Daoy (cell line): ENCODE measurements at regions not wholly inside any gene's neighbourhood (a gene's known extent, or its start where the extent isn't known, plus 50 kb on each side); places are given as distances from the start of the nearest gene placed in this dataset.
A peak's percentile ranks its signal among the peaks of the same experiment; 100 is the strongest.
"Not testable (repeated sequence)": the region's sequence is repeated elsewhere in the genome, so short reads cannot be mapped to it uniquely, and the experiment has no call there.

Source experiments
- DNase-seq: peaks from one replicate; pipeline ENCODE4 v3.0.0-alpha.2; 2015; ENCODE audit warnings: low read depth

DNA sequence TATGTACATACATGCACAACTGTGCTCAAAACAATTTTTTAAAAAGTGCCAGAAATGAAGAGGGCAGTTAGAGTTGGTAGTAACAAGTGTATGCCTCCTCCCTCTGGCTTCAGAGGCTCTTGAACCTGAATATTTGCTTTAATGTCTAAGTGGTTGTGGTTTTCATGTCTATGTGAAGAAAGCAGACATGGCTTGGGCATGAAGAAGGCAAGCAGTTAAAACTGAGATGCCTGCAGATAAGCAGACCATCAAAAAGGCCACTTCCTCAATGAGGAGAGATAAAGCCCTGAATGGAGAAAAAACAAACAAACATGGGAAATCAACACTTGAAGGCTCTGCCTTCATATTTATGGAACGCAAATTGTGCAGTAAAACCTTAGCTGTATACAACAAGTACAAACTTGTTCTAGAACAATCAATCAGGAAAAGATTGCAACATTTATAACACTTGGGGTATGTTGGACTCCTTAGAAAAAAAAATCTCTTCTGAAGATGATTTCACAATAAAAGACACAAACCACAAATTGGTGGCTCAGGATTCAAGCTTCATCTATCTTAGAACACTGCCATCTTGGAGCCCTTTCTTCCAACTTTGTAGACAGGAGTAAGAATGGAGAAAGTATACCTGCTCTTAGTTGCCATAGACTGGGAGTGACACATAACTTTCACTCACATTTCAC is 52.7 kb upstream of the PLA2G4A start:
- DNase-seq = peak; percentile 36

DNA sequence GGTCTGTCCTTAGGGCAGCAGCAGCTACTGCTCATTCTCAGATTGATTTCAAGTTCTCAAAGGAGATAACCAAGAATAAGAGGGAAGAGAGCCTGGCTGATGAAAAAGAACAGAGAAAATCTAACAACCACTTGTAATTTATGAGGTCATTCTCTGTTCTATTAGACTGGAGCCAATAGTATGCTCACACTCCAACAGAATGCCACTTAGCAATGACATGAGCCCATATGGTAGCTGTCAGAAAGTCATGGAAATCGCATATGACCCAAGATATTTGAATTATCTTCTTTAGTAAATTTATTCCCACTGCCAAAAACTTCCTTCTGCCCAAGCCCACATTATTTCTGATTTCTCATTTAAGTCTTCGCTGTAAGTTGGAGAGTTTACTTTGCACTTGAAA is 53.7 kb upstream of the PLA2G4A start:
- DNase-seq = no peak

DNA sequence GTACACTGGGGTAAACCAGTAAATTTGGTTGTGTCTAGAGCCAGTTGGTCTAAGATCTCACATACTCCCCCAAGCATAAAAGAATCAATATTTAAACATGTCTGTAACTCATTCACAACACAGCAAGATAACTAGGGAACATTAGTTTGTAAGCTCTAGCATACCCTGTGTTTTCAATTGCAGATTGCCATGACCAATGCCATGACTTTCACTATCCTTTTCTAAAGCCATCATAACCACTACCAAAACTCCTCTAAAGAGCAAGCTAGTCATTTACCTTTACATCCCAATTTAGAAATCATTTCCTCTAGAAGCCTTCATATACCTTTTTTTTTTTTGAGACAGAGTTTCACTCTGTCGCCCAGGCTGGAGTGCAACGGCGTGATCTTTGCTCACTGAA is 56.5 kb upstream of the PLA2G4A start:
- no peak for DNase-seq

DNA sequence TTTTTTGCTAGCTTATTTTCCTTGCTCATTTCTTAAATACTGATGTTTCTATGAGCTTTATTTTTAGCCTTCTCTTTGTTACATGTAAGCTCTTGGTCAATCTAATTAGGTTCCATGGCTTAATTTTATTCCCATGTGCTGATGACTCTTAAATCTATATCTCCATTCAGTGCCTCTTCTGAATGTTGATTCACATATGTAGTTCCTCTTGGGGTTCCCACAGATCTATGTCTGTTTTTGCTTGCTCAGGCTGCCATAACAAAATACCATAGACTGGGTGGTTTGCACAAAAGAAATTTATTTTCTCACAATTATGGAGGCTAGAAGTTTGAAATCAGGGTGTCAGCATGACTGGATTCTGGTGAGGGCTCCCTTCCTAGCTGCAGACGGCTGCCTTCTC is 58.3 kb upstream of the PLA2G4A start:
- no peak for DNase-seq

DNA sequence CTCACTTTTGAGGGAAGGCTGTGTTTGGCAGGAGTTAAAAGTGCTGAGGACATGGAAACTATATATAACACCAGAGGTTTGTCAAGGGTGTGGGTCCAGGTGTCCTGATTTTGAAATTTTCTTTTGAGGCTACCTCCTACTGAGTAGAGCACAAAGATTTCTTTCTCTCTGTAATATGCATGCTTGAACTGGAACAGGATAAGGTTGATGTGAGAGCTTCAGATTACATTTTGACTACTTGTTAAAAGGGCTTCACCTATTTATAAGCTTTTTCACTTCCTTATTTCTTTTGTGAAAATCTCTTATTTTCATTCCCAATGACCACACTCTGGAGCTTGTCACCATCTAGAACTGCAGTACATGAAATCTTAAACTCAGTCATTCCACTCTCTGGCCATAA is 59.8 kb upstream of the PLA2G4A start:
- no peak for DNase-seq

DNA sequence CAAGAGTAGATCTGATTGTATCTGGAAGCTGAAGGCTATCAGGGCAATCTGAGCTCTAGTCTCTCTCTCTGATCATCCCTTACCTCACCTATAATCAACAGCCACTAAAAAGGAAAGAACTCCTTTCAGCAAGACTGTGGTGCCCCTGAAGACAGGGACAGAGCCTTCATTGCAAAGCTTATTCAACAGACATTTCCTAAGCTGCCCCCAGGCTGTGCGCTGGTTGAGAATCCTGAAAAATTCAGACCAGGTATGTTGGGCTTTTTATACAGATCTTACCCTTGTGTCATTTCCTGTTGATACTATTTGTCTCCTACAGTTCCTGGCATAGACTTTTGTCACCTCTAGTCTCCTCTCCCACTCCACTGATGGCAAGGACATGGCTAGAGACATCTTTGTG is 63.3 kb upstream of the PLA2G4A start:
- DNase-seq = no peak

DNA sequence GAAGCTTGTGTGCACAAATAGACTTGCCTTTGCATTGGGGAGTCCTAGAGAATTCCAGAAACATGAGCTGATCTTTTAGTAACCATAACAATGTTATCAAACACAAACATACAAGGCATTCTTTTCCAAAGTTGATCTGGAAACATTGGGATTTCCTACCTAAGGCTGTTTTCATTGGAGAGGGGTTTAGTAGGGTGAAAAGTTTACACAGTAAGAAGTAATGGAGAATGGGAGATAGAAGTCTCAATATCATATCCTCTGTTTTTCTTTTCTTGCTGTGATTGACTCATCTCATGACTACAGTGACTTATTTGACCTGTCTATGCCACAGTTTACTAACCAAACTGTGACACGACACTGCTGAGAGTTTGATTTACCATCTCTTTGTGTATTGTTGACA is 65.6 kb upstream of the PLA2G4A start:
- DNase-seq = peak; percentile 70

DNA sequence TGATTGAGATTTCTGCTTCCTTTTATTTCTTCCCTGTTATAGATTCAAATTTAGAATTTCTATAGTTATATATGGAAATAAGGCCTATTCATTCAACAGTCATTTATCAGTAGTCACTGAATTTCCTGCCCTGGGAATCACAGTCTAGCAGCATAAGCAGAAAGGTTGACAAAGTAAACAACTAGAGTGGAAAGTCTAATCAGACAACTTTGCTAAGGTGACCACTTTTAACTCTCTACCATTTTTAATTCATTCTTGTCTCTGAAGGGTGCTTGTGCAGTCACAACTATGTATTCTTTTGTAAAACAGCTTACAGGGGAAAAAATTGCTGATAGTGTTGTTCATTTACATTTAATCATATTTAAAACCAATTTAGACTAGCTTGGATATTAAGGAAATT is 66.1 kb upstream of the PLA2G4A start:
- DNase-seq = no peak

DNA sequence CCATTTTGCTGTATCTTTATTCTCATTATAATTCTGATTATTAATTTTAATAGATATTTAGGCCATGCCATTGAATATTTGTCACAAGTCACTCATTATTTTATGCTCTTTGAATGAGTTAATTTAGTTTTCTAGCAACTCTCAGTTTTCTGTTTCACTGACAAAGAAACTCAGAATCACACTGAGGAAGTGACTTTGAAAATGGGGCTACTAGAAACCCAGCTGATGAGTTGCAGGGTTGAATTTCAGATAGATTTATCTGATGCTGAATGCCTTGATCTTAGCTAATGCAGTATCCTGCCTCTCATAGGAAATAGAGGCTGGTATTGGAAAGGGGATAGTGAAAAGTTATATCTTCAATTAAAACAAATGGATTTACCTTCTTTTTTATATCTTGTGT is 67.4 kb upstream of the PLA2G4A start:
- no peak for DNase-seq

DNA sequence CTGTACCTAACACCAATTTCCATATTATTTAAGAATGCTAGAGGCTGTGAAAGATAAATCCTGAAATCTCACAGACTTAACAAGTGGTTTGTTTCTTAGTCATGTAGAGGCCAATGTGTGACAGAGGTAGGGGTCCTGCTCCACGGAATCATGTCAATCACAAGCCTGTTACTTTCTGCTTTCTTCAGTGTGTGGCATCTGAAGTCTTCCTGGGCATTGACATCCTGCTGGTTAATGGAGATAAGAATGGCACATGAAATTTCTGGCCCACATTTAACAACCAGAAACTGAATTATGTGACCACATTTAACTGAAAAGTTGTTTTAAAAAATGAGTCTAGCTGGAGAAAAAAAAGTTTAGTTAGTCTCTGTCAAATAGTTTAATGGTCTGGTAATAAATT is 68.3 kb upstream of the PLA2G4A start:
- DNase-seq = no peak

DNA sequence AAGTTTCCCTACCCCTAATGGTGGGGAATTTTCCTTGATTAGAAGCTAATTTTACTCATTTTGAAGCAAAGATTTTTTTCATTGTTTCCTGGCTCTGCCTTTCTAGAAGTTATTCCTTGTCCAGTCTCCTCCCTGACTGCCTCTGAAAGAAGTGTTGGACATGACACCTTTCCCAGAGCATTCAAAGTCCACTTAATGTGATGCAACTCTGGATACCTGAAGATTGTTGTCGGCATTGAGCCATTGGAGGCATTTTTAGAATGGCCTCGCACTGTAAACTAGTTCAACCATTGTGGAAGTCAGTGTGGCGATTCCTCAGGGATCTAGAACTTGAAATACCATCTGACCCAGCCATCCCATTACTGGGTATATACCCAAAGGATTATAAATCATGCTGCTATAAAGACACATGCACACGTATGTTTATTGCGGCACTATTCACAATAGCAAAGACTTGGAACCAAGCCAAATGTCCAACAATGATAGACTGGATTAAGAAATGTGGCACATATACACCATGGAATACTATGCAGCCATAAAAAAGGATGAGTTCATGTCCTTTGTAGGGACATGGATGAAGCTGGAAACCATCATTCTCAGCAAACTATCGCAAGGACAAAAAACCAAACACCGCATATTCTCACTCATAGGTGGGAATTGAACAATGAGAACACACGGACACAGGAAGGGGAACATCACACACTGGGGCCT is 69.7 kb upstream of the PLA2G4A start:
- DNase-seq = not testable (repeated sequence)

DNA sequence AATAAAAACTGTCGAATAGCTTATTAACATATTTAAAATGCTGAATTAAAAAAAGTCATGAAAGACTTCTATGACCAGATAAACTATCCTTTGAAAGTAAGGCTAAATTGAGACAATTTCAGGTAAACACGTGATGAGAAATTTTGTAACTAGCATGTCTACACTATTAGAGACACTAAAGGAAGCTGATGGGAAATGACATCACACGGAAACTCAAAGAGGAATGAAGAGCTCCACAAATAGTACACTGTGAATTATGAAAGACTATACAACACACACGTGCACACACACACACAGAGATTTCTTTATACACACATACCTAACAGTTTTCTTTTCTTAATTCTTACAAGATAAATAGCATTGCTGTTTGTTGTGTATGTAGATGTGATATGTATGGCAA is 70.9 kb upstream of the PLA2G4A start:
- DNase-seq = no peak

DNA sequence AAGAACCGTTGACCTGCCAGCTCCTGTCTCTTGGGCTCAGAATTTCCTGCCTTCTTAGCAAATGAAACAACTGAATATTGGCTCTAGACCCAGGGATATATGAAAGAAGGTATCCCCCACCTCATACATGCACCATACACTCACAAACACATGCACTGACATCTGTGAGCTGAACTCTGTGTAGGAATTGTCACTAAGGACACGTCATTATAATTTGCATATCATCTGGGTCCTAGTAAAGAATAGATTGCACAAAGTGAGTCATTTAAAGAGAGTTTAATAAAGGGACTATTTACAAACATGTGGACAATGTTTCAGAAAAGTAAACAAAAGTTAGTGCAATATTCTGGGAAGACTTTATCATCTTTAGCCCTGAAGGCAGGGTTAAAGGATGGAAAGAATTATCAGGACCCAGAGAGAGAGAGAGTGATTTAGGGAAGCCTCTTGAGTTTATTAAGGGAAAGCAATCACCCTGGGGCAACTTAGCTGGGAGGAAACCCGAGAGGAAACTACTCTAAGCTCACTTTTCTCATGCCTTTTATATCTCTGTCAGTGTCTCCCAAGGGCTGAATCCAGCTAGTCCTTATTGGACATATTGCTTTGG is 74.1 kb upstream of the PLA2G4A start:
- no peak for DNase-seq

DNA sequence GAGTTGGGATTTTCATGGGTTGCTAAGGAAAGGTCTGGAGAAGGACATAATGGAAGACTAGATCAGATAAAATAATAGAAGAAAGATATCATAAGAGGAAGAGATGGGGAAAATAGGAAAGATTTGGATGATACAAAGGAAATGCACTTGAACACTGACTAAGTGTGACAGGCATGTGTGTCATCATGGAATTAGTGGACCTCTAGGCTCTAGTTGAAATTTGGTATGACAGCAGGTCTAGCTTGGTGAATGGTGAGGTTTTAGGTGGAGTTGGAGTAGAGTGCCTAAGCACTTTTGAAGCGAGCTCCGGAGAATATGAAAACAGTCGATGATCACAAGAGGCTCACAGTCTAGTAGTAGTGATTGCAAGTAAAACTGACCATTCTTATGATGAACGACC is 73.0 kb upstream of the PTGS2 start:
- peak; percentile 25 for DNase-seq

DNA sequence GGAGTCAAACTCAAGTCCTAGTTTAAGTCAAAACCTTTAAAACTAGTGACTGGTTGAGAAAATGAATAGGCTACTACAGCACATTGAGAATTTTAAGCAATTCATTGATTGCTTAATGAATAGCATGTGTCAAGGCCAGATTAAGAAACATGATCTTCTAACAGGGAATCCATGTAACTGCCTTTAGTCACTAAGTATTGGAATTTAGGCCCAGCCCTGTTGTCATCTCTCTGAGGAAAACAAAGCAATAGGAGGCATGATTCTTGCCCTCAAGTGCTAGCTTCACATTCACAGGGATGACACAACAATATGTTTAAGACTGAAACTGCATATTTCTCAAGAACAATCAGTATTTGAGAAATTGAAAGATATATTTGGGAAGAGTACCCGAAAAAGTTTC is 70.0 kb upstream of the PTGS2 start:
- DNase-seq = no peak

DNA sequence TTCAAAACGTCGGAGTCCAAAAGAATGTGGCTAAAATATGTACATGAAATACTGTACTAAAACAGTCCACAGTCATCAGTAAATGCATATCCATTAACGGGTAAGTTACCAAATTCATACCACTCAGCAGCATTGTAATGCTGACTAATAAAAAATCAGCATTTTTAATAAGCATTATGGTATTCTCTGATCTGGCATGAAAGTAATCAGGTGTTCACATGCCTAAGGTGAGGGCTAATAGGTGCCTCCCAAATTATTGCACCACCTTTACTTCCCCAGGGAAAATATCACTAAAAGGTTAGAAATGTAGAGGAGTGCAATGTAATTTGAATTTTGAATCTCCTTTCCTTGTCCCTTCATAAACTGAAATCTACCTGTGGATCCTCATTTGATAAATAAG is 69.6 kb upstream of the PTGS2 start:
- DNase-seq = no peak

DNA sequence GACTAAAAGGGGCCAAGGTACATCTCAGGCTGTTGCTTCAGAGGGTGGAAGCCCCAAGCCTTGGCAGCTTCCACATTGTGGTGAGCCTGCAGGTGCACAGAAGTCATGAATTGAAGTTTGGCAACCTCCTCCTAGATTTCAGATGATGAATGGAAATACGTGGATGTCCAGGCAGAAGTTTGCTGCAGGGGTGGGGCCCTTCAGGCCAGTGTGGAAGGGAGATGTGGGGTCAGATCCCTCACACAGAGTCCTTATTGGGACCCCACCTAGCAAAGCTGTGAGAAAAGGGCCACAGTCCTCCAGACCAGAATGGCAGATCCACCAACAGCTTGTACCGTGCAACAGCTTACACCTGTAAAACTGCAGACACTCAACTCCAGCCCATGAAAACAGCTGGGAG is 67.4 kb upstream of the PTGS2 start:
- DNase-seq = no peak

DNA sequence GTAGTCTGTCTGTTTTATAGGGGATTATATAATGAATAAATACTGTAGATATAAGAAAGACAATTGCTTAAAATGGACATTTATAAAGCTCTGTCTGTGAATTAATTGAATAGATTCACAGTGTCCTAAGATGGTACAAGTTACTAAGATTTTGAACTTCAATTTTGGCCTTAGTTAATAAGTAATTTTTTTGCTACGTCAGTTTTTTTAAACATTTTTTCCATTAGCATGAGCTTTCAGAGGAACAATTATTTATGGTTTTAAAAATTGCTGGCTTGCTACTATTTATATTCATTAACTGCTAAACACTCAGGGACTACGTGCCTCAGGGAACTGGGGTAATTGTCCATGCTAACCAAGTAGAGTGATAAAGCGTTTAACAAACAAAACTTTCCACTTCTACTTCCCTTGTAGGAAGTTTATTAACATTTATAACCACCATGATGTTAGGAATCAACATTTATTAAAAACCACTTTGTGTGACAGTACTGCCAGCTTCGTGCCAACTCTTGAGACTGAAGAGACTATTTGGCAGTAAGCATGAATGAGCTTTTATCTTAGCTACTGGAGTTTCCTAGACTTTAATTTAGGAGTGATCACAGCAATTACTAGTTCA is 65.4 kb upstream of the PTGS2 start:
- no peak for DNase-seq

DNA sequence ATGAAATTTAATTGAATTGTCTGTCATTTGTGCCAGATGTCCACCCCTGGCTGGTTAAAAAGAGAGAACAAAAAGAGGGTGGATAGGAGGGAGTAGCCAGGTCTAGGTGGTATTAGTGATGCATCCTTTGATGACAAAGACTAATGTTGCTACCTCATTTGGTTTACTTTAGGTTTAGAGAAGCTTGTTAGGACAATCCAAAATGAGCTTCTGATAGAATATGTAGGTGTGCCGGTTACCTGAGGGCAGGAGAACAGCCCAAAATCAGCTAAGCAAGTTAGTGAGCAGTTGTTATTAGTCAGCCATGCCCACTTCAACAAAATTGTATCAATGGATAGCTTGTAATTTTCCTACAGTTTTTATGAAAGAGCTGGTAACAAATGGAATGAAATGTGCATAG is 61.4 kb upstream of the PTGS2 start:
- DNase-seq = no peak

DNA sequence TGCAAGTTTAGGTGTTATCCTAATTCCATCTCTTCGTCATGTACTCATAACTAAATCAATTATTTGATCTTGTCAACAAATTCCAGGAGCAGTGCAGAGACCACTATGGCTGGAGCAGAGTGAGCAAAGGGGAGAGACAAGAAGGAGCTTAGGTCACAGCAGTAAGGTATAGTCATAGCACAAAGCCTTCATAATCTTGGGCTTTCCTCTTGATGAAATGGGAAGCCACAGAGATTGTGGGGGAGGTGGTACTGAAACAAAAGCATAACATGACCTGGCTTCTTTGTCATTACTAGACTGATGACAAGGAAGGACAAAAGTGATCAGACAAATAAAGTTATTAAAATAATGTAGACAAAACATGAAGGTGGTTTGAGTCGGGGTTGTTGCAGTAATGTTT is 60.1 kb upstream of the PTGS2 start:
- no peak for DNase-seq

DNA sequence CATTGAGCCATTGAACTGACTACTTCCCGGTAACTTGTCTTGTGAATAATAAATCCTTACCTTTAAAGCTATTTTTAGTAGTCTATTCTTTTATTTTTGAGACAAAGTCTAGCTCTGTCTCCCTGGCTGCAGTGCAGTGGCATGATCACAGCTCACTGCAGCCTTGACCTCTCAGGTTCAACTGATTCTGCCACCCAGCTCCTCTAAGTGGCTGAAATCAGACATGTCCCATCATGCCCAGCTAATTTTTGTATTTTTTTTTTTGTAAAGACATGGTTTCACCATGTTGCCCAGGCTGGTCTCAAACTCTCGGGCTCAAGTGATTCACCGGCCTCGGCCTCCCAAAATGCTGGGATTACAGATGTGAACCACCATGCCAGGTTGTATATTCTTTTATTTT is 59.3 kb upstream of the PTGS2 start:
- no peak for DNase-seq

DNA sequence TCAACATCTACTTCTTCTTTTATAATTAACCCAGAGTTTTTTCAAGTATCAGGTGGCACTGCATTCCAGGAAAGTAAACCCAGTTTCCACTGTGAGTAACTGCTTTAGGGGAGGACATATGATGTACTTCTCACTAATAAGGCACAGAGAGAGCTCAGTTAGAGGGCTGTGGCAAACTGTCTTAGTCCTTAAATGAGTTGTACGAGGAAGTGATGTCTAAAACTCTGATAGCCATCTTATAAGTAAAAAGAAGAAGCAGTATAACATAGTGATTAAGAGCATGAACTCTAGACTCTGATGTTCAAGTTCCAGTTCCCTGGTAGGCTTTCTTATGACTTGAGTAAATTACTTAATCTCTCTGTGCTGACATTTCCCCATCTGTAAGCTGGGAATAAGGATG is 58.7 kb upstream of the PTGS2 start:
- DNase-seq = no peak
